ENCODE measurements at regions not wholly inside any gene's neighbourhood (a gene's known extent, or its start where the extent isn't known, plus 50 kb on each side); places are given as distances from the start of the nearest gene placed in this dataset.
"Not testable (repeated sequence)": the region's sequence is repeated elsewhere in the genome, so short reads cannot be mapped to it uniquely, and the experiment has no call there.

GRCh38 chr7:67918158-67918557, 921.5 kb downstream of the TYW1 start:
- TF ChIP-seq CTCF (IDR thresholded peaks at IDR 0.05; ENCODE audit: low read depth, low read length): no peak
- DNase-seq (ENCODE audit: extremely low read depth, low read depth): no peak

GRCh38 chr7:67923286-67923685, 926.7 kb downstream of the TYW1 start:
- TF ChIP-seq CTCF (IDR thresholded peaks at IDR 0.05; ENCODE audit: low read depth, low read length): no peak
- DNase-seq (ENCODE audit: extremely low read depth, low read depth): no peak

- no peak for TF ChIP-seq CTCF (IDR thresholded peaks at IDR 0.05; ENCODE audit: low read depth, low read length)
- DNase-seq (ENCODE audit: extremely low read depth, low read depth): no peak
Measured at GRCh38 chr7:67928141-67928540, 931.5 kb downstream of the TYW1 start.

GRCh38 chr7:67936447-67936846, 939.8 kb downstream of the TYW1 start:
- DNase-seq (ENCODE audit: extremely low read depth, low read depth): not testable (repeated sequence)

- no peak for TF ChIP-seq CTCF (IDR thresholded peaks at IDR 0.05; ENCODE audit: low read depth, low read length)
- no peak for DNase-seq (ENCODE audit: extremely low read depth, low read depth)
Measured at GRCh38 chr7:67940400-67940799, 943.8 kb downstream of the TYW1 start.

- no peak for DNase-seq (ENCODE audit: extremely low read depth, low read depth)
- no peak for TF ChIP-seq CTCF (IDR thresholded peaks at IDR 0.05; ENCODE audit: low read depth, low read length)
Measured at GRCh38 chr7:67947191-67947590, 950.6 kb downstream of the TYW1 start.

- TF ChIP-seq CTCF (IDR thresholded peaks at IDR 0.05; ENCODE audit: low read depth, low read length): no peak
- DNase-seq (ENCODE audit: extremely low read depth, low read depth): no peak
Measured at GRCh38 chr7:67947646-67948045, 951.0 kb downstream of the TYW1 start.

GRCh38 chr7:67950321-67951083, 953.9 kb downstream of the TYW1 start:
- no peak for TF ChIP-seq CTCF (IDR thresholded peaks at IDR 0.05; ENCODE audit: low read depth, low read length)
- DNase-seq (ENCODE audit: extremely low read depth, low read depth): no peak

Measured in AG09319 (cell line).